ENCODE measurements at regions not wholly inside any gene's neighbourhood (a gene's known extent, or its start where the extent isn't known, plus 50 kb on each side); places are given as distances from the start of the nearest gene placed in this dataset.

- peak; percentile 52 for DNase-seq (ENCODE audit: low spot score)
These were observed 131.4 kb upstream of the UBASH3B start for GRCh38 chr11:122523846-122524805.

- DNase-seq (ENCODE audit: low spot score) = no peak
These were observed 133.9 kb upstream of the UBASH3B start for GRCh38 chr11:122521626-122522025.

- DNase-seq (ENCODE audit: low spot score) = no peak
These were observed 137.8 kb upstream of the UBASH3B start for GRCh38 chr11:122517403-122518379.

- DNase-seq (ENCODE audit: low spot score) = no peak
These were observed 138.8 kb upstream of the UBASH3B start for GRCh38 chr11:122516686-122517085.

GRCh38 chr11:122513997-122514396, 141.5 kb upstream of the UBASH3B start:
- no peak for DNase-seq (ENCODE audit: low spot score)

GRCh38 chr11:122513328-122513727, 142.2 kb upstream of the UBASH3B start:
- no peak for DNase-seq (ENCODE audit: low spot score)

- no peak for DNase-seq (ENCODE audit: low spot score)
These were observed 142.8 kb upstream of the UBASH3B start for GRCh38 chr11:122512688-122513087.

- DNase-seq (ENCODE audit: low spot score) = no peak
These were observed 145.6 kb upstream of the UBASH3B start for GRCh38 chr11:122509899-122510298.

GRCh38 chr11:122509091-122509490, 146.4 kb upstream of the UBASH3B start:
- DNase-seq (ENCODE audit: low spot score) = peak; percentile 9

GRCh38 chr11:122505304-122506006, 150.1 kb upstream of the UBASH3B start:
- peak; percentile 89 for DNase-seq (ENCODE audit: low spot score)

- no peak for DNase-seq (ENCODE audit: low spot score)
These were observed 161.3 kb upstream of the UBASH3B start for GRCh38 chr11:122494221-122494620.

- peak; percentile 38 for DNase-seq (ENCODE audit: low spot score)
These were observed 164.0 kb upstream of the UBASH3B start for GRCh38 chr11:122491509-122491908.

GRCh38 chr11:122488892-122489706, 166.4 kb upstream of the UBASH3B start:
- no peak for DNase-seq (ENCODE audit: low spot score)

- DNase-seq (ENCODE audit: low spot score) = no peak
These were observed 167.9 kb upstream of the UBASH3B start for GRCh38 chr11:122487669-122488068.

GRCh38 chr11:122486793-122487495, 168.6 kb upstream of the UBASH3B start:
- DNase-seq (ENCODE audit: low spot score) = no peak

GRCh38 chr11:122478986-122479385, 176.5 kb upstream of the UBASH3B start:
- no peak for DNase-seq (ENCODE audit: low spot score)

GRCh38 chr11:122468965-122469364, 186.6 kb upstream of the UBASH3B start:
- DNase-seq (ENCODE audit: low spot score) = no peak

- no peak for DNase-seq (ENCODE audit: low spot score)
These were observed 192.0 kb upstream of the UBASH3B start for GRCh38 chr11:122463530-122463929.

GRCh38 chr11:122459064-122459463, 196.5 kb upstream of the UBASH3B start:
- DNase-seq (ENCODE audit: low spot score) = no peak

- DNase-seq (ENCODE audit: low spot score) = peak; percentile 93
These were observed 201.9 kb upstream of the UBASH3B start for GRCh38 chr11:122453586-122453985.
